ENCODE measurements at regions not wholly inside any gene's neighbourhood (a gene's known extent, or its start where the extent isn't known, plus 50 kb on each side); places are given as distances from the start of the nearest gene placed in this dataset.
"Not testable (repeated sequence)": the region's sequence is repeated elsewhere in the genome, so short reads cannot be mapped to it uniquely, and the experiment has no call there.

GRCh38 chr5:167853421-167853820 is 438.0 kb upstream of the WWC1 start:
- H3K4me3 ChIP-seq (ENCODE audit: low read depth, low read length), result no peak overlapping the region
- TF ChIP-seq, protein P1, sequence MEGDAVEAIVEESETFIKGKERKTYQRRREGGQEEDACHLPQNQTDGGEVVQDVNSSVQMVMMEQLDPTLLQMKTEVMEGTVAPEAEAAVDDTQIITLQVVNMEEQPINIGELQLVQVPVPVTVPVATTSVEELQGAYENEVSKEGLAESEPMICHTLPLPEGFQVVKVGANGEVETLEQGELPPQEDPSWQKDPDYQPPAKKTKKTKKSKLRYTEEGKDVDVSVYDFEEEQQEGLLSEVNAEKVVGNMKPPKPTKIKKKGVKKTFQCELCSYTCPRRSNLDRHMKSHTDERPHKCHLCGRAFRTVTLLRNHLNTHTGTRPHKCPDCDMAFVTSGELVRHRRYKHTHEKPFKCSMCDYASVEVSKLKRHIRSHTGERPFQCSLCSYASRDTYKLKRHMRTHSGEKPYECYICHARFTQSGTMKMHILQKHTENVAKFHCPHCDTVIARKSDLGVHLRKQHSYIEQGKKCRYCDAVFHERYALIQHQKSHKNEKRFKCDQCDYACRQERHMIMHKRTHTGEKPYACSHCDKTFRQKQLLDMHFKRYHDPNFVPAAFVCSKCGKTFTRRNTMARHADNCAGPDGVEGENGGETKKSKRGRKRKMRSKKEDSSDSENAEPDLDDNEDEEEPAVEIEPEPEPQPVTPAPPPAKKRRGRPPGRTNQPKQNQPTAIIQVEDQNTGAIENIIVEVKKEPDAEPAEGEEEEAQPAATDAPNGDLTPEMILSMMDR (IDR thresholded peaks at IDR 0.05; ENCODE audit: control insufficient read depth, extremely low read depth, insufficient read depth), result no peak
- DNase-seq (ENCODE audit: low read depth), result no peak

GRCh38 chr5:167855818-167856217 is 435.6 kb upstream of the WWC1 start:
- no peak for DNase-seq (ENCODE audit: low read depth)
- no peak overlapping the region for H3K4me3 ChIP-seq (ENCODE audit: low read depth, low read length)
- TF ChIP-seq, protein P1 (IDR thresholded peaks at IDR 0.05; ENCODE audit: control insufficient read depth, extremely low read depth, insufficient read depth), result no peak

DNA sequence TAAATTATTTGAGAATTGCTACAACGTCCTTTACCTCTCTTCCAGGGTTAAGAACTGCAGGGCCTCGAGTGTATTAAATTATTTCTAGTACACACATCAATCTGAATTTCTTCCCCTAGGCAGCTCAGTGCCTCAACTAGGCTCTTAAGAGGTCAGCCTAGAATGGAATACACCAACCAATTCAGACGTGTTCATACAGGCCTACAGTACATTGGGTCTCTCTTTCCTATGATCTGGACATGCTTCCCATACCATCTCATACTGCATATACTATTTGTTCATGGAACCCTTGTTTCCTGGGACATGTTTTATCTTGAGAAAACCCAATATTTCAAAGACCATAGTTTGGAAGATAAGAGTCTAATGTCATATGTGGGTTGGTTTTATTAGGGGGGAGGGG is 434.1 kb upstream of the WWC1 start:
- no peak for DNase-seq (ENCODE audit: low read depth)
- TF ChIP-seq, protein P1 (IDR thresholded peaks at IDR 0.05; ENCODE audit: control insufficient read depth, extremely low read depth, insufficient read depth), result no peak
- H3K4me3 ChIP-seq (ENCODE audit: low read depth, low read length), result no peak overlapping the region

DNA sequence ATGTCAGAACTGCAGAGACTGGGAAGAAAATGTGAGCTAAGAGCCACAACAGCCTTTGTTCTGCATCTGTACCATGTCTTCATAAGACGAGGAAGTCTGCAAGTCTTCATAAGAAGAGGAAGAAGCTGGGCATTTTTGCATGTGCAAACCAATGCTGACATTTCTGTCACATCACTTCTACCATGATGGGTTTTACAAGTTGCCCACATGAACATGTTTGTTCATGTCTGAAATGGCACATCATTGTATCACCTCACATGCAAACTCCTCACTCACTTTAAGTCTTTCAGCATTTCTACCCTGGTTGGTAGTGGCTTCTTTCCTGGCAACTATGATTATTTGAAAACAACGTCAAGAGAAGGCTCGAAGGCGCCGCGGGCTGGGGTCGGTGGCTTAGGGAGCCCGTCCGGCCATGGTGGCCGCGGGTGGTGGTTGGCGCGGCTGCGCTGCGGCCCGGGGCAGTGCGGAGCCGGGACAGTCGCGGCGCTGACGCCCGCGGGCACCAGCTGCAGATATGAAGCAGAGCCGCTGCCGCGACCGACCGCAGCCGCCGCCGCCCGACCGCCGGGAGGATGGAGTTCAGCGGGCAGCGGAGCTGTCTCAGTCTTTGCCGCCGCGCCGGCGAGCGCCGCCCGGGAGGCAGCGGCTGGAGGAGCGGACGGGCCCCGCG is 433.1 kb upstream of the WWC1 start:
- not testable (repeated sequence) for H3K4me3 ChIP-seq (ENCODE audit: low read depth, low read length); DNase-seq (ENCODE audit: low read depth)

DNA sequence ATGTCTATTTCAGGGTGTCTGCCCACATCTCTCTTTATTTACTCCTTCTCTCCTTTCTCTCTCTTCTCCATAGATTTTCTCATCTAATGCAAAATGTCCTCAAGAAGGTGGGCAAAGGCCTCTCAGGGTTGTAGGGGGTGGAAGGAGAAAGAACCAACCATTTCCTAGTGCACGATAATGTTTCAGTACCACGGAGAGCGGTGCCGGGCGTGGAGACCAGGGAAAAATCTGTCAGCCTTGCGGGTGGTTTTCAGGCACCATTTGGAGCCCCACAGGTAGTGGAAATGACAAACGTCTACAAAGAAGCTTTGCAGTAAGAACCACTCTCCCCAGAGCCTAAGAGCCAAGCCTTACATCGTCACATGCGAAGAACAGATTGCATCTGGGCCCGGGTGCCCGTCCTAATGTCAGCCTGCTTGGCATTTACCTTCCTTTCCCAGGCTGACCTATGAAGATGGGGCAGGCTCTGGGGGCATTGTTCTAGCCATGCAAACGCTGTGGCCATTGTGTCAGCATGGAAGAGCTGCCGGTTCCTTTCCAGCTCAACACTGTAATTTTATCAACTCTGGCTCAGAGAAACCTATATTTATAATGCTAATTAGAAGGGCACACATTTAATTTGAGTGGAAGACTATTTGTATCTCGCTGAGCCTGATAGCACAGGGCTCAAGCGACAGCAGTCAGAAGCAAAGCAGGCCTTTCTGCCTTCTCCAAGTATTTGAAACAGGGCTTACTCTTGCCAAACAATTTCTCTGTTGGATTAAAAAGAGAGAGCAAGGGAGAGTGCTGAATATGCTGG is 430.1 kb upstream of the WWC1 start:
- TF ChIP-seq, protein P1 (IDR thresholded peaks at IDR 0.05; ENCODE audit: control insufficient read depth, extremely low read depth, insufficient read depth), result no peak
- no peak for DNase-seq (ENCODE audit: low read depth)
- H3K4me3 ChIP-seq (ENCODE audit: low read depth, low read length), result no peak overlapping the region

GRCh38 chr5:167861928-167862426 is 429.5 kb upstream of the WWC1 start:
- DNase-seq (ENCODE audit: low read depth), result no peak
- TF ChIP-seq, protein P1 (IDR thresholded peaks at IDR 0.05; ENCODE audit: control insufficient read depth, extremely low read depth, insufficient read depth), result no peak
- no peak overlapping the region for H3K4me3 ChIP-seq (ENCODE audit: low read depth, low read length)

DNA sequence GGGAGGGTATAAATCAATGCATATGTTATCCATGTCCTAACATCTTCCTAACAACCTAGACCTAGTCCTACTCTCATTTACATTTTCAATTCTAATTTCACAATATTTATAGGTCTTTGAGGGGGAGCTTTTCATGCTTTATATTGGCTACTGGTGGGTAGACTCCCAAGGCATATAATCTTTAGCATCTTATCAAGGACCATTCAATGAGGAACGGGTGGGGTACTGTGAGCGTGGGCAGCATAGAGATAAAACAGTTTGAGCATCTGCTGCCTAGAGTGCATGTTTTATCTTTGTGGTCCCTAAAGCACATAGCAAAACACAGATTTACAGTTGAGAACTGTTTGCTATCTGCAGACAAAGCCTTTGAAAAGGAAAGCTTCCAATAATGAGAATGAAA is 427.6 kb upstream of the WWC1 start:
- no peak for DNase-seq (ENCODE audit: low read depth)
- TF ChIP-seq, protein P1 (IDR thresholded peaks at IDR 0.05; ENCODE audit: control insufficient read depth, extremely low read depth, insufficient read depth), result no peak
- H3K4me3 ChIP-seq (ENCODE audit: low read depth, low read length), result no peak overlapping the region

Data from LNCaP clone FGC (cell line).